Left forelimb (tissue), 1 donor: ENCODE measurements at regions not wholly inside any gene's neighbourhood (a gene's known extent, or its start where the extent isn't known, plus 50 kb on each side); places are given as distances from the start of the nearest gene placed in this dataset.
"Not testable (repeated sequence)": the region's sequence is repeated elsewhere in the genome, so short reads cannot be mapped to it uniquely, and the experiment has no call there.

Source experiments
- DNase-seq: peaks from one replicate; pipeline ENCODE4 v3.0.0-alpha.2; 2018; ENCODE audit warnings: low spot score

- DNase-seq: no peak
These were observed 311.9 kb downstream of the SHQ1 start for GRCh38 chr3:72536206-72536877.

- no peak for DNase-seq
These were observed 312.5 kb downstream of the SHQ1 start for GRCh38 chr3:72535772-72536171.

GRCh38 chr3:72533591-72534473 is 314.4 kb downstream of the SHQ1 start:
- DNase-seq: no peak

GRCh38 chr3:72530426-72530825 is 317.8 kb downstream of the SHQ1 start:
- no peak for DNase-seq

- no peak for DNase-seq
These were observed 319.2 kb downstream of the SHQ1 start for GRCh38 chr3:72529081-72529480.

GRCh38 chr3:72523429-72524151 is 324.7 kb downstream of the SHQ1 start:
- no peak for DNase-seq

GRCh38 chr3:72520690-72521308 is 327.4 kb downstream of the SHQ1 start:
- peak; percentile 18 for DNase-seq

- DNase-seq: peak; percentile 4
These were observed 328.2 kb downstream of the SHQ1 start for GRCh38 chr3:72519946-72520604.

- peak; percentile 6 for DNase-seq
These were observed 330.3 kb downstream of the SHQ1 start for GRCh38 chr3:72517921-72518424.

GRCh38 chr3:72517336-72517735 is 330.9 kb downstream of the SHQ1 start:
- DNase-seq: no peak

- no peak for DNase-seq
These were observed 331.9 kb downstream of the SHQ1 start for GRCh38 chr3:72516361-72516760.

- peak; percentile 53 for DNase-seq
These were observed 332.3 kb downstream of the SHQ1 start for GRCh38 chr3:72515941-72516340.

GRCh38 chr3:72515281-72515680 is 333.0 kb downstream of the SHQ1 start:
- no peak for DNase-seq

- peak; percentile 2 for DNase-seq
These were observed 338.0 kb downstream of the SHQ1 start for GRCh38 chr3:72510247-72510646.

- DNase-seq: no peak
These were observed 342.5 kb downstream of the SHQ1 start for GRCh38 chr3:72505539-72506405.

- DNase-seq: not testable (repeated sequence)
These were observed 350.7 kb downstream of the SHQ1 start for GRCh38 chr3:72497501-72497900.

GRCh38 chr3:72496051-72496670 is 352.1 kb downstream of the SHQ1 start:
- DNase-seq: peak; percentile 12

- no peak for DNase-seq
These were observed 353.6 kb downstream of the SHQ1 start for GRCh38 chr3:72494626-72495025.

- peak; percentile 44 for DNase-seq
These were observed 354.1 kb downstream of the SHQ1 start for GRCh38 chr3:72494130-72494529.

GRCh38 chr3:72492240-72492639 is 356.0 kb downstream of the SHQ1 start:
- no peak for DNase-seq
